A673 (cell line): ENCODE measurements at regions not wholly inside any gene's neighbourhood (a gene's known extent, or its start where the extent isn't known, plus 50 kb on each side); places are given as distances from the start of the nearest gene placed in this dataset.
"Not testable (repeated sequence)": the region's sequence is repeated elsewhere in the genome, so short reads cannot be mapped to it uniquely, and the experiment has no call there.

Experiments
- BruUV-seq: library from RNA; stranded (reverse); fragments of 400-500 nt; replicated peaks from 2 replicates; lab custom pipeline; 2021; lab: Mats Ljungman, UMichigan
- CTCF ChIA-PET: fragments of 300-600 bp; sonication (Branson Sonifier 250); formaldehyde crosslinking; loops from one replicate; lab custom pipeline; 2022; ENCODE audit warnings: antibody characterized with exemption; lab: Charles Lee
- POLR2A ChIA-PET: fragments of 300-600 bp; sonication (Branson Sonifier 250); formaldehyde crosslinking; loops from one replicate; lab custom pipeline; 2022; ENCODE audit warnings: antibody characterized with exemption; ENCODE audit not compliant: low non-redundant PET; lab: Charles Lee
- DNase-seq: peaks from one replicate; pipeline ENCODE4 v3.0.0-alpha.2; 2015; ENCODE audit warnings: low spot score
- H3K27ac ChIP-seq: fragments of 200-600 bp; sonication (generic); 2 replicates; pipeline ENCODE4 v1.5.1; 2016; ENCODE audit warnings: mixed run types, low read depth, mild to moderate bottlenecking, mixed read lengths, antibody characterized with exemption, low read length; ENCODE audit not compliant: poor library complexity, severe bottlenecking
- H3K27me3 ChIP-seq: fragments of 200-600 bp; sonication (generic); replicated peaks from 2 replicates; pipeline ENCODE4 v1.6.1; 2017; ENCODE audit warnings: mixed run types, low read depth, mild to moderate bottlenecking, mixed read lengths, antibody characterized with exemption, low read length; ENCODE audit not compliant: insufficient read depth, poor library complexity
- H3K36me3 ChIP-seq: fragments of 200-600 bp; sonication (generic); 2 replicates; pipeline ENCODE4 v1.6.1; 2016; ENCODE audit warnings: mixed run types, mild to moderate bottlenecking, mixed read lengths, antibody characterized with exemption, low read length; ENCODE audit not compliant: insufficient read depth, poor library complexity, severe bottlenecking
- H3K4me1 ChIP-seq: fragments of 200-600 bp; sonication (generic); 2 replicates; pipeline ENCODE4 v1.6.1; 2017; ENCODE audit warnings: mixed run types, mild to moderate bottlenecking, mixed read lengths, antibody characterized with exemption, low read length; ENCODE audit not compliant: insufficient read depth, poor library complexity, severe bottlenecking
- H3K4me3 ChIP-seq: fragments of 200-600 bp; sonication (generic); 2 replicates; pipeline ENCODE4 v1.5.1; 2016; ENCODE audit warnings: low read depth, mixed run types, mild to moderate bottlenecking, mixed read lengths, low read length; ENCODE audit not compliant: poor library complexity, severe bottlenecking
- H3K9me3 ChIP-seq: fragments of 200-600 bp; sonication (generic); 2 replicates; pipeline ENCODE4 v1.6.1; 2016; ENCODE audit warnings: mixed run types, low read depth, mild to moderate bottlenecking, mixed read lengths, antibody characterized with exemption, low read length; ENCODE audit not compliant: poor library complexity, severe bottlenecking
- CTCF ChIP-seq: fragments of 300-800, 200-600 bp; sonication (generic); conservative IDR thresholded peaks from 2 replicates; pipeline ENCODE4 v1.5.1; 2017; ENCODE audit warnings: low read depth, mild to moderate bottlenecking, antibody characterized with exemption, low read length, moderate library complexity, mixed read lengths
- EZH2 ChIP-seq: fragments of 200-600 bp; sonication (generic); IDR thresholded peaks from 2 replicates; pipeline ENCODE4 v1.6.1; 2017; ENCODE audit warnings: borderline replicate concordance, low read depth, mild to moderate bottlenecking, mixed read lengths, antibody characterized with exemption, low read length; ENCODE audit not compliant: poor library complexity, severe bottlenecking
- intact Hi-C: fragments of 100-400 bp; cut with micrococcal nuclease; formaldehyde crosslinking; loops from one replicate; pipeline ENCODE4 v1.10.0; 2022; ENCODE audit not compliant: unreplicated experiment

GRCh38 chr7:64469673-64470072 lies 93.2 kb downstream of the ZNF680 start:
- Histone ChIP-seq H3K9me3 (peaks cover 26% of the 10 kb centered on the region), H3K36me3 (no peaks in the 10 kb centered on the region), H3K4me1 (no peaks in the 10 kb centered on the region), H3K4me3 (no peak overlapping the region), H3K27ac (no peak overlapping the region), H3K27me3 (no peaks in the 10 kb centered on the region)
- no TSS peak for BruUV-seq
- ChIA-PET POLR2A (no interaction called here), CTCF (no interaction called here)
- intact Hi-C loops, result no loop called here
- no peak for DNase-seq
- no peak for TF ChIP-seq EZH2
- no peak for TF ChIP-seq CTCF

GRCh38 chr7:64465551-64465950 lies 97.3 kb downstream of the ZNF680 start:
- H3K9me3 ChIP-seq, result peaks cover 32% of the 10 kb centered on the region
- BruUV-seq, result no TSS peak

GRCh38 chr7:64463636-64464375 lies 99.1 kb downstream of the ZNF680 start:
- Histone ChIP-seq H3K4me1 (no peaks in the 10 kb centered on the region), H3K27ac (no peak overlapping the region), H3K36me3 (no peaks in the 10 kb centered on the region), H3K27me3 (no peaks in the 10 kb centered on the region), H3K4me3 (no peak overlapping the region), H3K9me3 (peaks cover 27% of the 10 kb centered on the region)
- POLR2A ChIA-PET, result no interaction called here
- intact Hi-C loops, result no loop called here
- BruUV-seq, result no TSS peak
- no peak for TF ChIP-seq EZH2
- no peak for TF ChIP-seq CTCF
- CTCF ChIA-PET, result no interaction called here
- peak; percentile 1 for DNase-seq

More at GRCh38 chr7:64465551-64465950, 97.3 kb downstream of the ZNF680 start:
- intact Hi-C loops, result no loop called here
- CTCF ChIA-PET, result no interaction called here
- H3K4me3 ChIP-seq, result no peak overlapping the region
- no peaks in the 10 kb centered on the region for H3K36me3 ChIP-seq
- POLR2A ChIA-PET, result no interaction called here
- no peaks in the 10 kb centered on the region for H3K4me1 ChIP-seq
- TF ChIP-seq EZH2, result no peak
- no peak for TF ChIP-seq CTCF
- no peak for DNase-seq
- H3K27me3 ChIP-seq, result no peaks in the 10 kb centered on the region
- no peak overlapping the region for H3K27ac ChIP-seq

- intact Hi-C loops, CTCF ChIA-PET: not testable (repeated sequence)
Measured at GRCh38 chr7:64459858-64460257, 103.0 kb downstream of the ZNF680 start.

More at GRCh38 chr7:64459858-64460257, 103.0 kb downstream of the ZNF680 start:
- H3K9me3 ChIP-seq, result peaks cover 41% of the 10 kb centered on the region
- POLR2A ChIA-PET, H3K27me3 ChIP-seq, H3K27ac ChIP-seq, BruUV-seq, H3K4me1 ChIP-seq, H3K36me3 ChIP-seq, H3K4me3 ChIP-seq, DNase-seq: not testable (repeated sequence)
